SH-SY5Y (cell line): ENCODE measurements at regions not wholly inside any gene's neighbourhood (a gene's known extent, or its start where the extent isn't known, plus 50 kb on each side); places are given as distances from the start of the nearest gene placed in this dataset.

Source experiments
- GATA2 ChIP-seq: IDR thresholded peaks from 2 replicates; pipeline ENCODE4 v1.6.1; 2011; ENCODE audit warnings: mild to moderate bottlenecking, low read depth, low read length
- GATA3 ChIP-seq: IDR thresholded peaks from 2 replicates; pipeline ENCODE4 v1.6.1; 2011; ENCODE audit warnings: low read depth, mild to moderate bottlenecking, low read length, moderate library complexity

GRCh38 chr2:147703171-147703570, 141.7 kb upstream of the ACVR2A start:
- no peak for TF ChIP-seq GATA3
- TF ChIP-seq GATA2, result no peak
